ENCODE measurements at regions not wholly inside any gene's neighbourhood (a gene's known extent, or its start where the extent isn't known, plus 50 kb on each side); places are given as distances from the start of the nearest gene placed in this dataset.

GRCh38 chr5:89864941-89865340, 544.6 kb downstream of the CETN3 start:
- Histone ChIP-seq H3K36me3 (replicated peaks in 1 of 2; ENCODE audit: control insufficient read depth in 2 of 2, insufficient read depth in 2 of 2, low read length in 2 of 2) (no peaks in the 10 kb centered on the region), H3K9ac (ENCODE audit: low read depth, low read length, poor library complexity) (no peak overlapping the region), H3K9me3 (replicated peaks in 1 of 2; ENCODE audit: control insufficient read depth in 2 of 2, insufficient read depth in 1 of 2, low read depth in 1 of 2, low read length in 2 of 2) (no peaks in the 10 kb centered on the region), H3K4me1 (ENCODE audit: control insufficient read depth in 2 of 2, insufficient read depth in 1 of 2, low read depth in 1 of 2, low read length in 2 of 2) (peaks cover 0 to 6% of the 10 kb centered on the region in 2 donors), H3K27ac (replicated peaks; ENCODE audit: low read length) (no peak overlapping the region), H2BK120ac (ENCODE audit: low read depth, low read length) (no peak overlapping the region), H4K8ac (ENCODE audit: low read depth, low read length) (no peak overlapping the region), H2BK15ac (ENCODE audit: low read length) (no peak overlapping the region), H3K23ac (ENCODE audit: low read depth, low read length, poor library complexity) (no peak overlapping the region), H3K4ac (ENCODE audit: low read length) (no peak overlapping the region), H2BK12ac (ENCODE audit: low read length) (no peak overlapping the region), H3K14ac (ENCODE audit: low read length) (no peak overlapping the region), H3K27me3 (ENCODE audit: control insufficient read depth in 3 of 3, insufficient read depth in 3 of 3, low read depth in 1 of 3, low read length in 3 of 3) (no peaks in the 10 kb centered on the region), H2AK5ac (ENCODE audit: low read depth, low read length) (no peak overlapping the region), H3K18ac (ENCODE audit: low read length) (no peak overlapping the region), H3K4me3 (ENCODE audit: low read length in 2 of 2) (no peak overlapping the region), H2AFZ (ENCODE audit: low read length) (no peak overlapping the region), H3K4me2 (ENCODE audit: insufficient read depth, low read length, poor library complexity, severe bottlenecking) (no peak overlapping the region), H4K91ac (ENCODE audit: low read depth, low read length, poor library complexity) (no peak overlapping the region), H3K79me1 (ENCODE audit: low read depth, low read length) (no peaks in the 10 kb centered on the region), H2BK5ac (ENCODE audit: low read length) (no peak overlapping the region)
- no CpG with 5 or more reads among the region's 1 CpG for WGBS, 2 donors (ENCODE audit: extremely low coverage in 2 of 2, insufficient read length in 2 of 2, insufficient replicate concordance in 1 of 2)
- DNase-seq (ENCODE audit: low spot score) = no peak

- no peak overlapping the region for H3K9ac ChIP-seq (ENCODE audit: low read depth, low read length, poor library complexity)
- no peaks in the 10 kb centered on the region for H3K4me1 ChIP-seq (ENCODE audit: control insufficient read depth in 2 of 2, insufficient read depth in 1 of 2, low read depth in 1 of 2, low read length in 2 of 2)
- no peak overlapping the region for H3K18ac ChIP-seq (ENCODE audit: low read length)
- H3K27me3 ChIP-seq (ENCODE audit: control insufficient read depth in 3 of 3, insufficient read depth in 3 of 3, low read depth in 1 of 3, low read length in 3 of 3) = no peaks in the 10 kb centered on the region
- H3K14ac ChIP-seq (ENCODE audit: low read length) = no peak overlapping the region
- H2BK120ac ChIP-seq (ENCODE audit: low read depth, low read length) = no peak overlapping the region
- H2BK5ac ChIP-seq (ENCODE audit: low read length) = no peak overlapping the region
- no peaks in the 10 kb centered on the region for H3K36me3 ChIP-seq (replicated peaks in 1 of 2; ENCODE audit: control insufficient read depth in 2 of 2, insufficient read depth in 2 of 2, low read length in 2 of 2)
- no peak overlapping the region for H2BK15ac ChIP-seq (ENCODE audit: low read length)
- DNase-seq (ENCODE audit: low spot score) = no peak
- no peak overlapping the region for H2AFZ ChIP-seq (ENCODE audit: low read length)
- H3K4ac ChIP-seq (ENCODE audit: low read length) = no peak overlapping the region
- WGBS, 2 donors (ENCODE audit: extremely low coverage in 2 of 2, insufficient read length in 2 of 2, insufficient replicate concordance in 1 of 2) = no CpG with 5 or more reads among the region's 5 CpGs
- no peak overlapping the region for H2BK12ac ChIP-seq (ENCODE audit: low read length)
- H3K27ac ChIP-seq (replicated peaks; ENCODE audit: low read length) = no peak overlapping the region
- peaks cover 0 to 3% of the 10 kb centered on the region in 2 donors for H3K9me3 ChIP-seq (replicated peaks in 1 of 2; ENCODE audit: control insufficient read depth in 2 of 2, insufficient read depth in 1 of 2, low read depth in 1 of 2, low read length in 2 of 2)
- H4K91ac ChIP-seq (ENCODE audit: low read depth, low read length, poor library complexity) = no peak overlapping the region
- H3K4me3 ChIP-seq (ENCODE audit: low read length in 2 of 2) = no peak overlapping the region
- no peaks in the 10 kb centered on the region for H3K79me1 ChIP-seq (ENCODE audit: low read depth, low read length)
- no peak overlapping the region for H4K8ac ChIP-seq (ENCODE audit: low read depth, low read length)
- H3K23ac ChIP-seq (ENCODE audit: low read depth, low read length, poor library complexity) = no peak overlapping the region
- no peak overlapping the region for H3K4me2 ChIP-seq (ENCODE audit: insufficient read depth, low read length, poor library complexity, severe bottlenecking)
- H2AK5ac ChIP-seq (ENCODE audit: low read depth, low read length) = no peak overlapping the region
Observed at GRCh38 chr5:89857790-89858189, 551.8 kb downstream of the CETN3 start.

GRCh38 chr5:89855417-89855816, 554.1 kb downstream of the CETN3 start:
- Histone ChIP-seq H2BK5ac (ENCODE audit: low read length) (no peak overlapping the region), H3K36me3 (replicated peaks in 1 of 2; ENCODE audit: control insufficient read depth in 2 of 2, insufficient read depth in 2 of 2, low read length in 2 of 2) (no peaks in the 10 kb centered on the region), H2AFZ (ENCODE audit: low read length) (no peak overlapping the region), H4K91ac (ENCODE audit: low read depth, low read length, poor library complexity) (no peak overlapping the region), H2BK15ac (ENCODE audit: low read length) (no peak overlapping the region), H3K23ac (ENCODE audit: low read depth, low read length, poor library complexity) (no peak overlapping the region), H2BK120ac (ENCODE audit: low read depth, low read length) (no peak overlapping the region), H3K9me3 (replicated peaks in 1 of 2; ENCODE audit: control insufficient read depth in 2 of 2, insufficient read depth in 1 of 2, low read depth in 1 of 2, low read length in 2 of 2) (peaks cover 0 to 3% of the 10 kb centered on the region in 2 donors), H3K4me2 (ENCODE audit: insufficient read depth, low read length, poor library complexity, severe bottlenecking) (no peak overlapping the region), H3K27me3 (ENCODE audit: control insufficient read depth in 3 of 3, insufficient read depth in 3 of 3, low read depth in 1 of 3, low read length in 3 of 3) (no peaks in the 10 kb centered on the region), H3K18ac (ENCODE audit: low read length) (no peak overlapping the region), H2BK12ac (ENCODE audit: low read length) (no peak overlapping the region), H3K14ac (ENCODE audit: low read length) (no peak overlapping the region), H3K27ac (replicated peaks; ENCODE audit: low read length) (no peak overlapping the region), H4K8ac (ENCODE audit: low read depth, low read length) (no peak overlapping the region), H3K4me1 (ENCODE audit: control insufficient read depth in 2 of 2, insufficient read depth in 1 of 2, low read depth in 1 of 2, low read length in 2 of 2) (peaks cover under 1 to 3% of the 10 kb centered on the region in 2 donors), H3K9ac (ENCODE audit: low read depth, low read length, poor library complexity) (no peak overlapping the region), H3K4ac (ENCODE audit: low read length) (no peak overlapping the region), H3K4me3 (ENCODE audit: low read length in 2 of 2) (no peak overlapping the region), H3K79me1 (ENCODE audit: low read depth, low read length) (no peaks in the 10 kb centered on the region), H2AK5ac (ENCODE audit: low read depth, low read length) (no peak overlapping the region)
- DNase-seq (ENCODE audit: low spot score) = no peak
- no CpG with 5 or more reads among the region's 2 CpGs for WGBS, 2 donors (ENCODE audit: extremely low coverage in 2 of 2, insufficient read length in 2 of 2, insufficient replicate concordance in 1 of 2)

GRCh38 chr5:89851911-89852310, 557.6 kb downstream of the CETN3 start:
- Histone ChIP-seq H2BK12ac (ENCODE audit: low read length) (no peak overlapping the region), H2BK5ac (ENCODE audit: low read length) (no peak overlapping the region), H2BK120ac (ENCODE audit: low read depth, low read length) (no peak overlapping the region), H2BK15ac (ENCODE audit: low read length) (no peak overlapping the region), H3K4ac (ENCODE audit: low read length) (no peak overlapping the region), H3K4me3 (ENCODE audit: low read length in 2 of 2) (no peak overlapping the region), H3K27me3 (ENCODE audit: control insufficient read depth in 3 of 3, insufficient read depth in 3 of 3, low read depth in 1 of 3, low read length in 3 of 3) (no peaks in the 10 kb centered on the region), H3K23ac (ENCODE audit: low read depth, low read length, poor library complexity) (no peak overlapping the region), H3K9ac (ENCODE audit: low read depth, low read length, poor library complexity) (no peak overlapping the region), H2AFZ (ENCODE audit: low read length) (peak overlapping the region; percentile 69), H3K4me2 (ENCODE audit: insufficient read depth, low read length, poor library complexity, severe bottlenecking) (no peak overlapping the region), H3K14ac (ENCODE audit: low read length) (no peak overlapping the region), H4K8ac (ENCODE audit: low read depth, low read length) (no peak overlapping the region), H2AK5ac (ENCODE audit: low read depth, low read length) (no peak overlapping the region), H3K9me3 (replicated peaks in 1 of 2; ENCODE audit: control insufficient read depth in 2 of 2, insufficient read depth in 1 of 2, low read depth in 1 of 2, low read length in 2 of 2) (no peaks in the 10 kb centered on the region), H4K91ac (ENCODE audit: low read depth, low read length, poor library complexity) (no peak overlapping the region), H3K27ac (replicated peaks; ENCODE audit: low read length) (no peak overlapping the region), H3K18ac (ENCODE audit: low read length) (no peak overlapping the region), H3K4me1 (ENCODE audit: control insufficient read depth in 2 of 2, insufficient read depth in 1 of 2, low read depth in 1 of 2, low read length in 2 of 2) (peaks cover 6 to 8% of the 10 kb centered on the region in 2 donors), H3K36me3 (replicated peaks in 1 of 2; ENCODE audit: control insufficient read depth in 2 of 2, insufficient read depth in 2 of 2, low read length in 2 of 2) (no peaks in the 10 kb centered on the region), H3K79me1 (ENCODE audit: low read depth, low read length) (no peaks in the 10 kb centered on the region)
- no peak for DNase-seq (ENCODE audit: low spot score)
- WGBS, 2 donors (ENCODE audit: extremely low coverage in 2 of 2, insufficient read length in 2 of 2, insufficient replicate concordance in 1 of 2) = no CpG with 5 or more reads among the region's 3 CpGs

Data from neuronal stem cell (in vitro differentiated cells).